Sigmoid colon (tissue), 4 donors: ENCODE measurements at regions not wholly inside any gene's neighbourhood (a gene's known extent, or its start where the extent isn't known, plus 50 kb on each side); places are given as distances from the start of the nearest gene placed in this dataset.

Experiments used
- EP300 ChIP-seq, 4 donors: sonication (generic); formaldehyde crosslinking; IDR thresholded peaks; one replicate each; pipeline ENCODE4 v1.6.1; 2017; ENCODE audit warnings: antibody characterized with exemption in 4 of 4
- TF ChIP-seq, protein P1 (sequence below), 4 experiments: fragments of 450-650 bp in 3 of 4; fragments of 200-600 bp in 1 of 4; IDR thresholded peaks; one replicate each; pipeline ENCODE4 v1.5.1; 2016 to 2019; ENCODE audit warnings: antibody characterized with exemption in 4 of 4, mild to moderate bottlenecking in 3 of 4, moderate library complexity in 2 of 4

DNA sequence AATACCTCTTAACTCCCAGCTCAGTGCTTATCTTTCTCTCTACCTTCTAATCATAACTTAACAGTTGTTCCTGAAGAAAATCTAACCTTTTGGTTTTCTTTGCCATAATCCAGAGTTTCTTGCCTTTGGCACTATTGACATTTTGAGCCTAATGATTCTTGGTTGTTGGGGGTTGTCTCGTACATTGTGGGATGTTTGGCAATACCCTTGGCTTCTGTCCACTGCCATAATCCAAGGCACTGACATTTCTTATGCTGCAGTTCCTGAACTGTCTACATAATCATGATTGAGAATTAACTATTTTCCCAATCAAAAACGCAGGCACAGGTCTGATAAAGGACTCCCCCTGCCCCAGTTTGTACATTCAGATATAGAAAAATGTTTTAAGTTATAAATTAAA is 203.2 kb upstream of the MEX3C start:
- TF ChIP-seq, protein P1, sequence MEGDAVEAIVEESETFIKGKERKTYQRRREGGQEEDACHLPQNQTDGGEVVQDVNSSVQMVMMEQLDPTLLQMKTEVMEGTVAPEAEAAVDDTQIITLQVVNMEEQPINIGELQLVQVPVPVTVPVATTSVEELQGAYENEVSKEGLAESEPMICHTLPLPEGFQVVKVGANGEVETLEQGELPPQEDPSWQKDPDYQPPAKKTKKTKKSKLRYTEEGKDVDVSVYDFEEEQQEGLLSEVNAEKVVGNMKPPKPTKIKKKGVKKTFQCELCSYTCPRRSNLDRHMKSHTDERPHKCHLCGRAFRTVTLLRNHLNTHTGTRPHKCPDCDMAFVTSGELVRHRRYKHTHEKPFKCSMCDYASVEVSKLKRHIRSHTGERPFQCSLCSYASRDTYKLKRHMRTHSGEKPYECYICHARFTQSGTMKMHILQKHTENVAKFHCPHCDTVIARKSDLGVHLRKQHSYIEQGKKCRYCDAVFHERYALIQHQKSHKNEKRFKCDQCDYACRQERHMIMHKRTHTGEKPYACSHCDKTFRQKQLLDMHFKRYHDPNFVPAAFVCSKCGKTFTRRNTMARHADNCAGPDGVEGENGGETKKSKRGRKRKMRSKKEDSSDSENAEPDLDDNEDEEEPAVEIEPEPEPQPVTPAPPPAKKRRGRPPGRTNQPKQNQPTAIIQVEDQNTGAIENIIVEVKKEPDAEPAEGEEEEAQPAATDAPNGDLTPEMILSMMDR (IDR thresholded peaks at IDR 0.05) = no peak
- no peak for TF ChIP-seq EP300 (IDR thresholded peaks at IDR 0.05)
